Astrocyte (in vitro differentiated cells and primary cell): ENCODE measurements at regions not wholly inside any gene's neighbourhood (a gene's known extent, or its start where the extent isn't known, plus 50 kb on each side); places are given as distances from the start of the nearest gene placed in this dataset.

Source experiments
- EZH2 ChIP-seq: IDR thresholded peaks from 2 replicates; pipeline ENCODE4 v1.6.1; 2012; ENCODE audit warnings: mild to moderate bottlenecking, low read length, inconsistent platforms; ENCODE audit not compliant: insufficient read depth
- TF ChIP-seq, protein P1 (sequence below): IDR thresholded peaks from 2 replicates; pipeline ENCODE4 v1.5.1; 2011; ENCODE audit warnings: low read depth, mild to moderate bottlenecking, inconsistent platforms, low read length, moderate library complexity; ENCODE audit not compliant: insufficient read depth

GRCh38 chr3:189049458-189050236, 122.1 kb upstream of the TPRG1 start:
- TF ChIP-seq, protein P1, sequence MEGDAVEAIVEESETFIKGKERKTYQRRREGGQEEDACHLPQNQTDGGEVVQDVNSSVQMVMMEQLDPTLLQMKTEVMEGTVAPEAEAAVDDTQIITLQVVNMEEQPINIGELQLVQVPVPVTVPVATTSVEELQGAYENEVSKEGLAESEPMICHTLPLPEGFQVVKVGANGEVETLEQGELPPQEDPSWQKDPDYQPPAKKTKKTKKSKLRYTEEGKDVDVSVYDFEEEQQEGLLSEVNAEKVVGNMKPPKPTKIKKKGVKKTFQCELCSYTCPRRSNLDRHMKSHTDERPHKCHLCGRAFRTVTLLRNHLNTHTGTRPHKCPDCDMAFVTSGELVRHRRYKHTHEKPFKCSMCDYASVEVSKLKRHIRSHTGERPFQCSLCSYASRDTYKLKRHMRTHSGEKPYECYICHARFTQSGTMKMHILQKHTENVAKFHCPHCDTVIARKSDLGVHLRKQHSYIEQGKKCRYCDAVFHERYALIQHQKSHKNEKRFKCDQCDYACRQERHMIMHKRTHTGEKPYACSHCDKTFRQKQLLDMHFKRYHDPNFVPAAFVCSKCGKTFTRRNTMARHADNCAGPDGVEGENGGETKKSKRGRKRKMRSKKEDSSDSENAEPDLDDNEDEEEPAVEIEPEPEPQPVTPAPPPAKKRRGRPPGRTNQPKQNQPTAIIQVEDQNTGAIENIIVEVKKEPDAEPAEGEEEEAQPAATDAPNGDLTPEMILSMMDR, result no peak
- TF ChIP-seq EZH2, result no peak
